Ovary (tissue), 3 donors: ENCODE measurements at regions not wholly inside any gene's neighbourhood (a gene's known extent, or its start where the extent isn't known, plus 50 kb on each side); places are given as distances from the start of the nearest gene placed in this dataset.

Experiments
- EP300 ChIP-seq: sonication (generic); formaldehyde crosslinking; IDR thresholded peaks from one replicate; pipeline ENCODE4 v1.6.1; 2017; ENCODE audit warnings: antibody characterized with exemption
- POLR2A ChIP-seq: fragments of 450-650 bp; IDR thresholded peaks from one replicate; pipeline ENCODE4 v1.6.1; 2017; ENCODE audit warnings: antibody characterized with exemption, mild to moderate bottlenecking, moderate library complexity
- TF ChIP-seq, protein P1 (sequence below), 3 donors: fragments of 450-650 bp in 2 of 3; fragments of 200-600 bp in 1 of 3; IDR thresholded peaks; one replicate each; pipeline versions ENCODE4 v1.5.1 to v1.8.0; 2016 to 2022; ENCODE audit warnings: antibody characterized with exemption in 3 of 3, mild to moderate bottlenecking in 1 of 3
- donor health status: DM: no; HTN: no; CAD: no.

DNA sequence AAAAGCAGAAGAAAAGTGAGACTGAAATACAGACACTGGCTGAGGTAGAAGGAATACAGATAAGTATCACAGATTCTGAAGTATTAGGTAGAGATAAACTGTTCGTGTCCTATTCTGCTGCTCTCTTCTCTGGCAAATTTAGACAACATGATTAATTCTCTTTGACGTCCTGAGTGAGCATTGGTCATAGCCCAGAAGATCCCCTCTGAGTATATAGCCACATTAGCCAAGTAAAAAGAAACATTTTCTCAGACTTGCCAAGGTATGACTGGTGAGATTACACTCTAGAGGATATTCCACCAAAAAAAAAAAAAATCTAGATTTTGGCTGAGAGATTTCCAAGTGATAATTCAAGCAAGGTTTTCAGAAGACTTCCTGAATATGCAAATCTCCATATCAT is 111.4 kb upstream of the ALCAM start:
- TF ChIP-seq, protein P1, sequence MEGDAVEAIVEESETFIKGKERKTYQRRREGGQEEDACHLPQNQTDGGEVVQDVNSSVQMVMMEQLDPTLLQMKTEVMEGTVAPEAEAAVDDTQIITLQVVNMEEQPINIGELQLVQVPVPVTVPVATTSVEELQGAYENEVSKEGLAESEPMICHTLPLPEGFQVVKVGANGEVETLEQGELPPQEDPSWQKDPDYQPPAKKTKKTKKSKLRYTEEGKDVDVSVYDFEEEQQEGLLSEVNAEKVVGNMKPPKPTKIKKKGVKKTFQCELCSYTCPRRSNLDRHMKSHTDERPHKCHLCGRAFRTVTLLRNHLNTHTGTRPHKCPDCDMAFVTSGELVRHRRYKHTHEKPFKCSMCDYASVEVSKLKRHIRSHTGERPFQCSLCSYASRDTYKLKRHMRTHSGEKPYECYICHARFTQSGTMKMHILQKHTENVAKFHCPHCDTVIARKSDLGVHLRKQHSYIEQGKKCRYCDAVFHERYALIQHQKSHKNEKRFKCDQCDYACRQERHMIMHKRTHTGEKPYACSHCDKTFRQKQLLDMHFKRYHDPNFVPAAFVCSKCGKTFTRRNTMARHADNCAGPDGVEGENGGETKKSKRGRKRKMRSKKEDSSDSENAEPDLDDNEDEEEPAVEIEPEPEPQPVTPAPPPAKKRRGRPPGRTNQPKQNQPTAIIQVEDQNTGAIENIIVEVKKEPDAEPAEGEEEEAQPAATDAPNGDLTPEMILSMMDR (IDR thresholded peaks at IDR 0.05) = no peak
- no peak for TF ChIP-seq POLR2A
- TF ChIP-seq EP300 = no peak
